Loucy (cell line): ENCODE measurements at regions not wholly inside any gene's neighbourhood (a gene's known extent, or its start where the extent isn't known, plus 50 kb on each side); places are given as distances from the start of the nearest gene placed in this dataset.

Experiments
- H2AFZ ChIP-seq: fragments of 200-600 bp; sonication (generic); 2 replicates; pipeline ENCODE4 v1.6.0; 2016; ENCODE audit warnings: antibody characterized with exemption, mild to moderate bottlenecking, low read length, moderate library complexity
- H3F3A ChIP-seq: fragments of 200-600 bp; 2 replicates; pipeline ENCODE4 v1.6.0; 2016; ENCODE audit warnings: antibody characterized with exemption, low read depth, mild to moderate bottlenecking
- H3K27me3 ChIP-seq: fragments of 200-600 bp; sonication (generic); 2 replicates; pipeline ENCODE4 v1.6.1; 2014; ENCODE audit warnings: low read length, mild to moderate bottlenecking; ENCODE audit not compliant: insufficient read depth, poor library complexity, severe bottlenecking
- H3K36me3 ChIP-seq: fragments of 200-600 bp; sonication (generic); 2 replicates; pipeline ENCODE4 v1.6.1; 2016; ENCODE audit warnings: low read length; ENCODE audit not compliant: insufficient read depth
- H3K4me1 ChIP-seq: fragments of 200-600 bp; sonication (generic); 2 replicates; pipeline ENCODE4 v1.5.1; 2014; ENCODE audit warnings: low read length, mild to moderate bottlenecking; ENCODE audit not compliant: insufficient read depth, poor library complexity, severe bottlenecking
- H3K4me2 ChIP-seq: fragments of 200-600 bp; sonication (generic); 2 replicates; pipeline ENCODE4 v1.6.0; 2014; ENCODE audit warnings: antibody characterized with exemption, low read length, low read depth, mild to moderate bottlenecking; ENCODE audit not compliant: poor library complexity, severe bottlenecking
- H3K4me3 ChIP-seq: fragments of 200-600 bp; sonication (generic); 2 replicates; pipeline ENCODE4 v1.5.1; 2014; ENCODE audit warnings: low read length, mild to moderate bottlenecking, mixed read lengths; ENCODE audit not compliant: poor library complexity, severe bottlenecking
- H3K79me2 ChIP-seq: fragments of 200-600 bp; sonication (generic); 2 replicates; pipeline ENCODE4 v1.6.1; 2014; ENCODE audit warnings: low read length; ENCODE audit not compliant: insufficient read depth
- H3K9ac ChIP-seq: fragments of 200-600 bp; sonication (generic); 2 replicates; pipeline ENCODE4 v1.6.0; 2014; ENCODE audit warnings: mild to moderate bottlenecking, low read depth, low read length, moderate library complexity; ENCODE audit not compliant: poor library complexity, severe bottlenecking
- H3K9me2 ChIP-seq: fragments of 200-600 bp; sonication (generic); replicated peaks from 2 replicates; pipeline ENCODE4 v1.6.1; 2016; ENCODE audit warnings: low read depth, low read length, mixed read lengths
- H3K9me3 ChIP-seq: fragments of 200-600 bp; sonication (generic); 2 replicates; pipeline ENCODE4 v1.6.1; 2014; ENCODE audit warnings: mild to moderate bottlenecking, antibody characterized with exemption, low read length, low read depth; ENCODE audit not compliant: insufficient read depth
- H4K20me1 ChIP-seq: fragments of 200-600 bp; sonication (generic); 2 replicates; pipeline ENCODE4 v1.6.0; 2014; ENCODE audit warnings: antibody characterized with exemption, low read length, mild to moderate bottlenecking; ENCODE audit not compliant: insufficient read depth, poor library complexity, severe bottlenecking
- EZH2phosphoT487 ChIP-seq: fragments of 200-600 bp; IDR thresholded peaks from 2 replicates; pipeline ENCODE4 v1.6.1; 2018; ENCODE audit warnings: antibody characterized with exemption, mild to moderate bottlenecking, moderate library complexity, borderline replicate concordance
- TF ChIP-seq, protein P1 (sequence below): fragments of 200-600 bp; sonication (generic); conservative IDR thresholded peaks from 2 replicates; pipeline ENCODE4 v1.5.1; 2014; ENCODE audit warnings: mild to moderate bottlenecking, antibody characterized with exemption, low read length

DNA sequence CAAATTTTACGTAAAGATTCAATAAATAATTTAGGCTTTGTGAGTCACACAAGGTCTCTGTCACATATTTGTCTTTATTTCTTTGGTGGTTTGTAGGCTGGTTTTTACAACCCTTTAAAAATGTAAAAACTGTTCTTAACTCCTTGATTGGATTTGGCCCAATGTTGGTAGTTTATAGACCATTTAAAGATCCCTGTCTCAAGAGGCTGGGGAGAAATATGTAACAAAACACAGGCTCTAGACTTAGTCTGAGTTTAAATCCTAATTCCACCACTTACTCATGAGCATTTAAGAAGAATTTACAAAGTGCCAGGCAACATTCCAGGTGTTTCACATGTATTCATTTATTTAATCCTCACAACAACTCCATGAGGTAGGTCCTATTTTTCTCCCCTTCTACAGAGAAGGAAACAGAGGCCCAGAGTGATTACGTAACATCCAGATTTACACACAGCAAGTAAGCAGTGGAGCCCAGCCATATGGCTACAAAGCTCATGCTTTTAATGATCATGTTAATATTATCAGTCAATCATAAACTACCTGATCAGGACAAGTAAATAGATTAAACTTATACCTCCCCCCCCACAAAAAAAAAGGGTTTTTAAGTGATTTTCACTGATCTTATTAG lies 416.6 kb upstream of the ACVR2A start:
- Histone ChIP-seq H4K20me1 (no peaks in the 10 kb centered on the region), H3K9ac (no peak overlapping the region), H3K9me3 (no peaks in the 10 kb centered on the region), H3K27me3 (no peaks in the 10 kb centered on the region), H3K79me2 (no peaks in the 10 kb centered on the region), H3K4me2 (no peak overlapping the region), H3K36me3 (no peaks in the 10 kb centered on the region), H3K4me1 (no peaks in the 10 kb centered on the region), H3K4me3 (no peak overlapping the region), H3K9me2 (no peaks in the 10 kb centered on the region), H2AFZ (no peak overlapping the region), H3F3A (no peaks in the 10 kb centered on the region)
- TF ChIP-seq, protein P1, sequence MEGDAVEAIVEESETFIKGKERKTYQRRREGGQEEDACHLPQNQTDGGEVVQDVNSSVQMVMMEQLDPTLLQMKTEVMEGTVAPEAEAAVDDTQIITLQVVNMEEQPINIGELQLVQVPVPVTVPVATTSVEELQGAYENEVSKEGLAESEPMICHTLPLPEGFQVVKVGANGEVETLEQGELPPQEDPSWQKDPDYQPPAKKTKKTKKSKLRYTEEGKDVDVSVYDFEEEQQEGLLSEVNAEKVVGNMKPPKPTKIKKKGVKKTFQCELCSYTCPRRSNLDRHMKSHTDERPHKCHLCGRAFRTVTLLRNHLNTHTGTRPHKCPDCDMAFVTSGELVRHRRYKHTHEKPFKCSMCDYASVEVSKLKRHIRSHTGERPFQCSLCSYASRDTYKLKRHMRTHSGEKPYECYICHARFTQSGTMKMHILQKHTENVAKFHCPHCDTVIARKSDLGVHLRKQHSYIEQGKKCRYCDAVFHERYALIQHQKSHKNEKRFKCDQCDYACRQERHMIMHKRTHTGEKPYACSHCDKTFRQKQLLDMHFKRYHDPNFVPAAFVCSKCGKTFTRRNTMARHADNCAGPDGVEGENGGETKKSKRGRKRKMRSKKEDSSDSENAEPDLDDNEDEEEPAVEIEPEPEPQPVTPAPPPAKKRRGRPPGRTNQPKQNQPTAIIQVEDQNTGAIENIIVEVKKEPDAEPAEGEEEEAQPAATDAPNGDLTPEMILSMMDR, result no peak
- TF ChIP-seq EZH2phosphoT487, result no peak

DNA sequence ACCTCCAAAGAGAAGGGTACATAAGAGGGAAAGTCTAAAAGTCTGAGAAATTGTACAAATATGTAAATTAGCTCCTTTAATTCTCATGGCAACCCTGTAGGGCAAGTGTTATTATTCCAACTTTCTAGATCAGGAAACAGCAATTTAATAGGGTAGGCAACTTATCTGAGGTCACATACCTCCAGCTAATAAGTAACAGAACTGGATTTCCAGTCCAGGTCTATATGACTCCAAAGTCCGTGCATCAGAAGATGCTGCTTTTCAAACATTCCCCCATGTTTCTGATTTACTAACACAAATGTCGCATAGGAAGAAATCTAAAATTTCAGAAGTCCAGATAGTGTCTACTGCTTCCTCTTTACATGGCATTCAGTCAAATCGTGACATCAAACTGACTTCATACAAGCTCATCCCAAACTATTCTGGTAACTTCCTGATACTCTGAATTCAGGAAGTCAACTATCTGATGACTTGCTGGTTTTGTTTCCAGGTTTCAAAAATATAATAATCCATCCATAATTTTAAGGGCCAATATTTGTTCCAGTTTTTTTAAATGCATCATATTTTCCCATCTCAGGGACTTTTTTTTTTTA lies 419.3 kb upstream of the ACVR2A start:
- Histone ChIP-seq H3K79me2 (no peaks in the 10 kb centered on the region), H3K9me2 (no peaks in the 10 kb centered on the region), H2AFZ (no peak overlapping the region), H3K9me3 (no peaks in the 10 kb centered on the region), H3K4me2 (no peak overlapping the region), H3K4me1 (no peaks in the 10 kb centered on the region), H4K20me1 (no peaks in the 10 kb centered on the region), H3K27me3 (no peaks in the 10 kb centered on the region), H3K4me3 (no peak overlapping the region), H3K36me3 (no peaks in the 10 kb centered on the region), H3K9ac (no peak overlapping the region), H3F3A (no peaks in the 10 kb centered on the region)
- no peak for TF ChIP-seq EZH2phosphoT487
- TF ChIP-seq, protein P1, result no peak

DNA sequence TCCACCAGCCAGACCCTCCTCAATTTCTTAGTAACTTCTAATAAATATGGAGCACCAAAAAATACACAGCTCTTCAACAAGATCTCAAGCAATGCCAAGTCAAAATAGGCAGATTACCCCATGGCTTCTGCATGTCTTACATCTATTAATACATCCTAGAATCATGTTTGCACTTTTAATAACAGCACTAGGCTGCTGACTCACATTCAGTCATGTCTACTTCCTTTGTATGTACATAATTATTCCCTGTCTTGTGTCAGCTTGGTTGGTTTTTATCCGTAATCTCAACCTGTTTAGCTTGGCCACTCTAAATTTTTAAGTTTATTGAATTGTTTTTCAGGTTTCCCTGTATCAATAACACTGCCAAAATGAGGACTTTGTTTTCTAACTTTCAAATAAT lies 420.1 kb upstream of the ACVR2A start:
- no peaks in the 10 kb centered on the region for H3K9me3 ChIP-seq
- H3K79me2 ChIP-seq, result no peaks in the 10 kb centered on the region
- no peaks in the 10 kb centered on the region for H3K9me2 ChIP-seq
- TF ChIP-seq, protein P1, result no peak
- TF ChIP-seq EZH2phosphoT487, result no peak
- H3F3A ChIP-seq, result no peaks in the 10 kb centered on the region
- no peaks in the 10 kb centered on the region for H3K27me3 ChIP-seq
- H3K4me3 ChIP-seq, result no peak overlapping the region
- H3K4me1 ChIP-seq, result no peaks in the 10 kb centered on the region
- H3K36me3 ChIP-seq, result no peaks in the 10 kb centered on the region
- no peak overlapping the region for H3K4me2 ChIP-seq
- no peak overlapping the region for H2AFZ ChIP-seq
- H3K9ac ChIP-seq, result no peak overlapping the region
- H4K20me1 ChIP-seq, result no peaks in the 10 kb centered on the region
